HG02852 (cell line): ENCODE measurements at regions not wholly inside any gene's neighbourhood (a gene's known extent, or its start where the extent isn't known, plus 50 kb on each side); places are given as distances from the start of the nearest gene placed in this dataset.

Source experiments
- ATAC-seq: cut with Tn5 transposase; IDR thresholded peaks from one replicate; pipeline ENCODE4 v1.9.1; 2021; ENCODE audit warnings: mild to moderate bottlenecking, moderate library complexity; ENCODE audit not compliant: unreplicated experiment

GRCh38 chr2:7974936-7975335 lies 706.9 kb upstream of the ID2 start:
- ATAC-seq = no peak

GRCh38 chr2:7976206-7976605 lies 705.6 kb upstream of the ID2 start:
- no peak for ATAC-seq

GRCh38 chr2:7977981-7978380 lies 703.9 kb upstream of the ID2 start:
- ATAC-seq = no peak

- ATAC-seq = no peak
Observed at GRCh38 chr2:7982054-7982453, 699.8 kb upstream of the ID2 start.

GRCh38 chr2:7983451-7983850 lies 698.4 kb upstream of the ID2 start:
- ATAC-seq = no peak

GRCh38 chr2:7983912-7984311 lies 697.9 kb upstream of the ID2 start:
- no peak for ATAC-seq

GRCh38 chr2:7984693-7985353 lies 697.0 kb upstream of the ID2 start:
- ATAC-seq = no peak

- ATAC-seq = no peak
Observed at GRCh38 chr2:7986431-7986830, 695.4 kb upstream of the ID2 start.

- ATAC-seq = no peak
Observed at GRCh38 chr2:7987992-7988391, 693.9 kb upstream of the ID2 start.

- no peak for ATAC-seq
Observed at GRCh38 chr2:7988440-7988839, 693.4 kb upstream of the ID2 start.

GRCh38 chr2:7989823-7990222 lies 692.0 kb upstream of the ID2 start:
- ATAC-seq = no peak

- ATAC-seq = no peak
Observed at GRCh38 chr2:7992612-7993602, 688.9 kb upstream of the ID2 start.

GRCh38 chr2:7994397-7994951 lies 687.4 kb upstream of the ID2 start:
- ATAC-seq = no peak

GRCh38 chr2:7997279-7997678 lies 684.6 kb upstream of the ID2 start:
- ATAC-seq = no peak

- ATAC-seq = no peak
Observed at GRCh38 chr2:7999683-8000476, 682.0 kb upstream of the ID2 start.

GRCh38 chr2:8000870-8001269 lies 681.0 kb upstream of the ID2 start:
- no peak for ATAC-seq

GRCh38 chr2:8002765-8003393 lies 679.0 kb upstream of the ID2 start:
- no peak for ATAC-seq

GRCh38 chr2:8003462-8004075 lies 678.3 kb upstream of the ID2 start:
- no peak for ATAC-seq

- no peak for ATAC-seq
Observed at GRCh38 chr2:8004250-8004681, 677.6 kb upstream of the ID2 start.

- ATAC-seq = no peak
Observed at GRCh38 chr2:8006181-8006580, 675.7 kb upstream of the ID2 start.
